Cardiac muscle cell (in vitro differentiated cells and primary cell): ENCODE measurements at regions not wholly inside any gene's neighbourhood (a gene's known extent, or its start where the extent isn't known, plus 50 kb on each side); places are given as distances from the start of the nearest gene placed in this dataset.

Experiments
- DNase-seq, 2 donors: peaks; one replicate each; pipeline versions ENCODE4 v3.0.0 to v3.0.0-alpha.2; 2010 to 2017; ENCODE audit warnings: low read depth in 1 of 2, low spot score in 1 of 2
- H3K27ac ChIP-seq: fragments of 200-600 bp; sonication (generic); 2 replicates; pipeline ENCODE4 v1.5.1; 2016
- H3K27me3 ChIP-seq: fragments of 200-600 bp; sonication (generic); 2 replicates; pipeline ENCODE4 v1.6.0; 2016; ENCODE audit warnings: control low read depth
- H3K36me3 ChIP-seq: fragments of 200-600 bp; sonication (generic); 2 replicates; pipeline ENCODE4 v1.5.1; 2016; ENCODE audit warnings: control low read depth
- H3K4me1 ChIP-seq: fragments of 200-600 bp; sonication (generic); 2 replicates; pipeline ENCODE4 v1.8.1; 2017; ENCODE audit warnings: low read depth, mild to moderate bottlenecking, mixed run types
- H3K4me3 ChIP-seq: fragments of 200-600 bp; sonication (generic); 2 replicates; pipeline ENCODE4 v1.5.1; 2016; ENCODE audit warnings: mild to moderate bottlenecking
- H3K9me3 ChIP-seq: fragments of 200-600 bp; sonication (generic); 2 replicates; pipeline ENCODE4 v1.5.1; 2017; ENCODE audit warnings: low read depth, mild to moderate bottlenecking, control low read depth
- TF ChIP-seq, protein P1 (sequence below): IDR thresholded peaks from 2 replicates; pipeline ENCODE4 v1.5.1; 2012; ENCODE audit warnings: low read depth, mild to moderate bottlenecking, low read length

DNA sequence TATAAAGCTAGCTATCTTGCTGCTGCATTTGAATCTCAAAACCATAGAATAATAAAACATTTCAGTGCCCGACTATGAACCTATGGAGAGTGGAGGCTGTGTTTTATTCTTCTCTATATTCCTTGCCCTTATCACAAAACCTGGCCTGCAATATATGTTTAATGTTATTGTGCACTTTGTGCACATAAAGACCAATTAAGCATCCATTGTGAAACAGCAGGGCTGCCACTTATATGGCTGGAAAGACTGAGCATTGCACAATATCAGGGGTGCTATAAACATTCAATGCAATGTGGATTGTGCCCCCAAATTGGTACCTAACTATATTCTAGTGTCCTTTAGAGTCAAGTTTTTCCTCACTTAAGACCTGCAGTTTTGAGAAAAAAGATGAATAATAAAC, 83.2 kb downstream of the RDH14 start:
- TF ChIP-seq, protein P1, sequence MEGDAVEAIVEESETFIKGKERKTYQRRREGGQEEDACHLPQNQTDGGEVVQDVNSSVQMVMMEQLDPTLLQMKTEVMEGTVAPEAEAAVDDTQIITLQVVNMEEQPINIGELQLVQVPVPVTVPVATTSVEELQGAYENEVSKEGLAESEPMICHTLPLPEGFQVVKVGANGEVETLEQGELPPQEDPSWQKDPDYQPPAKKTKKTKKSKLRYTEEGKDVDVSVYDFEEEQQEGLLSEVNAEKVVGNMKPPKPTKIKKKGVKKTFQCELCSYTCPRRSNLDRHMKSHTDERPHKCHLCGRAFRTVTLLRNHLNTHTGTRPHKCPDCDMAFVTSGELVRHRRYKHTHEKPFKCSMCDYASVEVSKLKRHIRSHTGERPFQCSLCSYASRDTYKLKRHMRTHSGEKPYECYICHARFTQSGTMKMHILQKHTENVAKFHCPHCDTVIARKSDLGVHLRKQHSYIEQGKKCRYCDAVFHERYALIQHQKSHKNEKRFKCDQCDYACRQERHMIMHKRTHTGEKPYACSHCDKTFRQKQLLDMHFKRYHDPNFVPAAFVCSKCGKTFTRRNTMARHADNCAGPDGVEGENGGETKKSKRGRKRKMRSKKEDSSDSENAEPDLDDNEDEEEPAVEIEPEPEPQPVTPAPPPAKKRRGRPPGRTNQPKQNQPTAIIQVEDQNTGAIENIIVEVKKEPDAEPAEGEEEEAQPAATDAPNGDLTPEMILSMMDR = no peak
- DNase-seq = no peak
- Histone ChIP-seq H3K36me3 (no peaks in the 10 kb centered on the region), H3K9me3 (no peaks in the 10 kb centered on the region), H3K4me1 (no peaks in the 10 kb centered on the region), H3K27ac (no peak overlapping the region), H3K27me3 (no peaks in the 10 kb centered on the region), H3K4me3 (no peak overlapping the region)

DNA sequence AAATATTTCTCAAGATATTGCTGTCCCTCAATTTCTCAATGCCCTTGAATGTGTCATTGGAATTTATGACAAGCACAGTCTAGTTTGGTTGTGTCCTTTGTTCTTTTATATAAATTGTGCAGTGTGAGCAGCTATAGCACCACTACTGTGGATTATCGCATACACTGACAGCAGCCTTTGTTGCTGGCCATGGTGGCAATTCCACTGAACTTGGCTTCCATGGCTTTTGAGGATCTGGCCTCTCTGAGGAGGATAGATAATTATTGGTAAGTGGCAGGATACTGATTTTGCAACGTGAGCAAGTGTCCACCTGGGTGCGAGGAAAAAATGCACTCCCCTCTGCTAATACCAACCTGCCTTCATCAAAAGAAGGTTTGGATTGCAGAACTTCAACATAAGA, 84.0 kb downstream of the RDH14 start:
- TF ChIP-seq, protein P1 = no peak
- H3K4me1 ChIP-seq = no peaks in the 10 kb centered on the region
- H3K36me3 ChIP-seq = no peaks in the 10 kb centered on the region
- no peak overlapping the region for H3K4me3 ChIP-seq
- no peak for DNase-seq
- H3K27ac ChIP-seq = no peak overlapping the region
- H3K27me3 ChIP-seq = no peaks in the 10 kb centered on the region
- H3K9me3 ChIP-seq = no peaks in the 10 kb centered on the region

DNA sequence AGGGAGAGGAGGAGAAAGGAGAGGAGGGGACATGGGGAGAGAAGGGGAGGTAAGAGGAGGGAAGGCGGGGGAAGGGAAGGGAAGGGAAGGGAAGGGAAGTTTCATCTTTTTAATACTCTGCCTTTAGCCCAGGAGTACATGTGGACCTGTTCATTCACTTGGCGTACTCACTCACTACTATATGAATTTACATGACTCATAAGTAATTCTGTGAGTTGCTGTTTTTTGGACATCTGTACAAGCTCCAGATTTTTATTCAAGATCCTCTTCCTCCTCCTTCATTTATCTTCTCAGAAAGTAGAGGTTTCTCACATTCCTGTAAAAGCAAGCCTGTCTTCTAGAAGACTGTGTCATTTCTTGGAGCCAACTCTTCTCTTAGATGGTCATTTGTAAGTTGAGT, 84.6 kb downstream of the RDH14 start:
- H3K9me3 ChIP-seq = no peaks in the 10 kb centered on the region
- no peak for DNase-seq
- no peak overlapping the region for H3K4me3 ChIP-seq
- TF ChIP-seq, protein P1 = no peak
- no peaks in the 10 kb centered on the region for H3K36me3 ChIP-seq
- H3K27ac ChIP-seq = no peak overlapping the region
- no peaks in the 10 kb centered on the region for H3K27me3 ChIP-seq
- H3K4me1 ChIP-seq = no peaks in the 10 kb centered on the region

DNA sequence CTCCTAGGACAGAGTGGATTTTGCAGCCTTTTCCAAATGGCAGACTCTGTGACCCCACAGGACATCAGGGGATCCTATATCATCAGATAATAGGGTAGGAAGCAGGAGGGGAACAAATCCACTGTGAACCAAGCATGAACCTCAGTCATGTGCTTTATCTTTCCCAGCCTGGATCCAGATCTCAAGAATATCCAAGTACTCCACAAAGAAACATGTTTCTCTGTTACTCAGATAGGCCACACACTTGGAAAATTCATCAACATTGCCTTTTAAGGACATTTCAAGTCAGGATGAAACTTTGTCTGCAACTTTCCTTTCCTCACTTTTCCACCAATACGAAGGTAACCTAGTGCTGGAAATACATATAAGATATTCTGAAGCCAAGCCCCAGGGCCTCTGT, 85.8 kb downstream of the RDH14 start:
- H3K27me3 ChIP-seq = no peaks in the 10 kb centered on the region
- TF ChIP-seq, protein P1 = no peak
- no peak overlapping the region for H3K27ac ChIP-seq
- H3K4me1 ChIP-seq = no peaks in the 10 kb centered on the region
- no peaks in the 10 kb centered on the region for H3K9me3 ChIP-seq
- H3K4me3 ChIP-seq = no peak overlapping the region
- DNase-seq = peak in 1 of 2 donors; percentile 51
- no peaks in the 10 kb centered on the region for H3K36me3 ChIP-seq

DNA sequence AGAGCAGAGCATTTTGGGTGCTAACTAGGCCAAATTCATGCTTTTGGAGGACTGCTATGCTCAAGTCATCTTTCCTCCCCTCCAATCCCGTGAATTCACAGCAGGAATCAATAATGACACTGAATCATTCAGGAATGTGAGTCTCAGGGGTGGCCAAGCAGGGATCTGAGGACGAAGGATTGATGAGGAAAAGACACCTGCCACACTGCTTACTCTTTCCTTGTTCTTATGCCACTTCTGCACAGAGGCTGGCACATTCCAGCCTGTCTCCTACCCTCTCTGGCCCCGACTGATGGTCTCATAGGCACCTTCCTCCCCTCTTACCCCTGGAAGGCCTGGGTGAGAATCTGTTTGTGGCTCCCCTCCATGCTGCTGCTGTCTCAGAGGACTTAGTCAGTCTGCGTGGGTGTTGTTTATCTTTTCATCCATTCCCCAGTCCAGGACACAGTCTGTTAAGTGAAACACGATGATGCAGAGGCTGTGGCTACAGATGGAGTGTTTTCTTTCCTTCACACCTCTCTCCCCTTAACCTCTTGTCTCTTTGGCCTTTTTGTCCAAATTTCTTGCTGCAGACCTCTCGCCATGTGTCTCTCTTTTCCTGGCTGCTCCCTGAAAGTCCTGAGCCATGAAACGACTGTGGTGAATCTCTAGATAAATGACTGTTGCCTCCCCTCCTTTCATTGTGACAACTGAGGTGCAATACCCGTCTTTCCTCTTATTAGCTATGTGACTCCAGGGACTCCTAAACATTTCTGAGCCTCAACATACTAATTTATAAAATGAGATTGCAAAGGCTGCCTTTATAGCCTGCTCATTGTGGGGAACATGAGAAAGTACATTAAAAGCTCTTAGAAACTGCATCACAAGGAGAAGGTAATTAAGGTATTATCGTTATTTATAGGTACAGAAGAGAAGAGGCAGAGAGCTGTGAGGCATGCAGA, 86.9 kb downstream of the RDH14 start:
- no peaks in the 10 kb centered on the region for H3K36me3 ChIP-seq
- no peaks in the 10 kb centered on the region for H3K27me3 ChIP-seq

More for the DNA sequence above, 86.9 kb downstream of the RDH14 start:
- DNase-seq = peak in 1 of 2 donors; percentile 78
- no peaks in the 10 kb centered on the region for H3K9me3 ChIP-seq
- H3K4me3 ChIP-seq = no peak overlapping the region
- H3K4me1 ChIP-seq = no peaks in the 10 kb centered on the region
- H3K27ac ChIP-seq = no peak overlapping the region
- TF ChIP-seq, protein P1 = no peak
